ENCODE measurements at regions not wholly inside any gene's neighbourhood (a gene's known extent, or its start where the extent isn't known, plus 50 kb on each side); places are given as distances from the start of the nearest gene placed in this dataset.

- no peak for DNase-seq (ENCODE audit: low read depth, low spot score)
These were observed 75.2 kb upstream of the GALNT5 start for GRCh38 chr2:157182204-157182709.

GRCh38 chr2:157182834-157183396, 74.6 kb upstream of the GALNT5 start:
- DNase-seq (ENCODE audit: low read depth, low spot score) = peak; percentile 46

GRCh38 chr2:157184161-157184895, 73.2 kb upstream of the GALNT5 start:
- DNase-seq (ENCODE audit: low read depth, low spot score) = no peak

GRCh38 chr2:157185476-157186227, 71.9 kb upstream of the GALNT5 start:
- no peak for DNase-seq (ENCODE audit: low read depth, low spot score)

GRCh38 chr2:157190151-157190550, 67.4 kb upstream of the GALNT5 start:
- DNase-seq (ENCODE audit: low read depth, low spot score) = peak; percentile 68

- DNase-seq (ENCODE audit: low read depth, low spot score) = no peak
These were observed 66.3 kb upstream of the GALNT5 start for GRCh38 chr2:157191186-157191585.

- no peak for DNase-seq (ENCODE audit: low read depth, low spot score)
These were observed 64.8 kb upstream of the GALNT5 start for GRCh38 chr2:157192445-157193423.

GRCh38 chr2:157193461-157193860, 64.0 kb upstream of the GALNT5 start:
- no peak for DNase-seq (ENCODE audit: low read depth, low spot score)

- DNase-seq (ENCODE audit: low read depth, low spot score) = peak; percentile 80
These were observed 63.3 kb upstream of the GALNT5 start for GRCh38 chr2:157194097-157194688.

GRCh38 chr2:157194844-157195243, 62.7 kb upstream of the GALNT5 start:
- peak; percentile 49 for DNase-seq (ENCODE audit: low read depth, low spot score)

- no peak for DNase-seq (ENCODE audit: low read depth, low spot score)
These were observed 60.5 kb upstream of the GALNT5 start for GRCh38 chr2:157196956-157197355.

GRCh38 chr2:157197848-157198247, 59.7 kb upstream of the GALNT5 start:
- no peak for DNase-seq (ENCODE audit: low read depth, low spot score)

- no peak for DNase-seq (ENCODE audit: low read depth, low spot score)
These were observed 53.9 kb upstream of the GALNT5 start for GRCh38 chr2:157203651-157204050.

GRCh38 chr2:157204401-157204800, 53.1 kb upstream of the GALNT5 start:
- DNase-seq (ENCODE audit: low read depth, low spot score) = no peak

GRCh38 chr2:157206916-157207315, 50.6 kb upstream of the GALNT5 start:
- no peak for DNase-seq (ENCODE audit: low read depth, low spot score)
